NCI-H2227 treated with DMSO at 0.1 percent for 48 hours (cell line): ENCODE measurements at regions not wholly inside any gene's neighbourhood (a gene's known extent, or its start where the extent isn't known, plus 50 kb on each side); places are given as distances from the start of the nearest gene placed in this dataset.

Experiments used
- DNase-seq: peaks from one replicate; lab custom pipeline; 2025; lab: John Stamatoyannopoulos, UW

- DNase-seq, result no peak
These were observed 1436.3 kb downstream of the TBC1D22A start for GRCh38 chr22:48198489-48199459.

GRCh38 chr22:48197189-48197690 is 1434.8 kb downstream of the TBC1D22A start:
- DNase-seq, result no peak

GRCh38 chr22:48192920-48193319 is 1430.5 kb downstream of the TBC1D22A start:
- no peak for DNase-seq

- no peak for DNase-seq
These were observed 1429.6 kb downstream of the TBC1D22A start for GRCh38 chr22:48192071-48192470.

GRCh38 chr22:48188231-48188721 is 1425.8 kb downstream of the TBC1D22A start:
- DNase-seq, result no peak

- no peak for DNase-seq
These were observed 1424.9 kb downstream of the TBC1D22A start for GRCh38 chr22:48187356-48187755.

- DNase-seq, result no peak
These were observed 1423.8 kb downstream of the TBC1D22A start for GRCh38 chr22:48186146-48186790.

- no peak for DNase-seq
These were observed 1422.9 kb downstream of the TBC1D22A start for GRCh38 chr22:48185071-48186055.

GRCh38 chr22:48182846-48183805 is 1420.7 kb downstream of the TBC1D22A start:
- DNase-seq, result no peak

GRCh38 chr22:48182031-48182430 is 1419.6 kb downstream of the TBC1D22A start:
- DNase-seq, result no peak

- no peak for DNase-seq
These were observed 1419.0 kb downstream of the TBC1D22A start for GRCh38 chr22:48181263-48181955.

GRCh38 chr22:48180631-48181030 is 1418.2 kb downstream of the TBC1D22A start:
- DNase-seq, result no peak

GRCh38 chr22:48179571-48180546 is 1417.4 kb downstream of the TBC1D22A start:
- DNase-seq, result no peak

GRCh38 chr22:48178536-48178935 is 1416.1 kb downstream of the TBC1D22A start:
- no peak for DNase-seq

GRCh38 chr22:48177631-48178030 is 1415.2 kb downstream of the TBC1D22A start:
- no peak for DNase-seq

GRCh38 chr22:48175721-48176120 is 1413.3 kb downstream of the TBC1D22A start:
- DNase-seq, result no peak

- DNase-seq, result no peak
These were observed 1411.3 kb downstream of the TBC1D22A start for GRCh38 chr22:48173773-48174160.

- DNase-seq, result no peak
These were observed 1410.8 kb downstream of the TBC1D22A start for GRCh38 chr22:48173061-48173772.
